ENCODE measurements at regions not wholly inside any gene's neighbourhood (a gene's known extent, or its start where the extent isn't known, plus 50 kb on each side); places are given as distances from the start of the nearest gene placed in this dataset.

GRCh38 chr20:19929012-19929360 is 88.2 kb upstream of the NAA20 start:
- Histone ChIP-seq H3K27ac (ENCODE audit: low read length) (no peak overlapping the region), H4K20me1 (ENCODE audit: insufficient read depth, low read length) (no peaks in the 10 kb centered on the region), H2AFZ (ENCODE audit: low read depth, low read length) (no peak overlapping the region)

GRCh38 chr20:19929481-19930145 is 87.5 kb upstream of the NAA20 start:
- TF ChIP-seq CTCF (IDR thresholded peaks at IDR 0.05; ENCODE audit: low read depth, low read length): no peak
- no peak for TF ChIP-seq EZH2phosphoT487 (IDR thresholded peaks at IDR 0.05; ENCODE audit: low read depth)
- H2AFZ ChIP-seq (ENCODE audit: low read depth, low read length): no peak overlapping the region
- peaks cover 4% of the 10 kb centered on the region; the same call in 1 of the 2 replicates for H3K9me3 ChIP-seq (ENCODE audit: insufficient read depth, low read length)
- H3K27ac ChIP-seq (ENCODE audit: low read length): no peak overlapping the region
- H3K36me3 ChIP-seq (replicated peaks; ENCODE audit: low read depth, low read length): no peaks in the 10 kb centered on the region
- no peaks in the 10 kb centered on the region for H4K20me1 ChIP-seq (ENCODE audit: insufficient read depth, low read length)
- H3K4me1 ChIP-seq (ENCODE audit: low read length): peaks cover 7% of the 10 kb centered on the region
- no peaks in the 10 kb centered on the region for H3K79me2 ChIP-seq (ENCODE audit: low read length)
- no peak overlapping the region for H3K4me3 ChIP-seq (ENCODE audit: low read length)
- H3K9ac ChIP-seq (ENCODE audit: low read length): no peak overlapping the region
- no peak overlapping the region for H3K4me2 ChIP-seq (ENCODE audit: low read length)
- no peaks in the 10 kb centered on the region for H3K27me3 ChIP-seq (ENCODE audit: low read depth, low read length)

More at GRCh38 chr20:19929012-19929360, 88.2 kb upstream of the NAA20 start:
- H3K9ac ChIP-seq (ENCODE audit: low read length): no peak overlapping the region
- TF ChIP-seq CTCF (IDR thresholded peaks at IDR 0.05; ENCODE audit: low read depth, low read length): no peak
- TF ChIP-seq EZH2phosphoT487 (IDR thresholded peaks at IDR 0.05; ENCODE audit: low read depth): no peak
- H3K4me2 ChIP-seq (ENCODE audit: low read length): no peak overlapping the region
- H3K79me2 ChIP-seq (ENCODE audit: low read length): no peaks in the 10 kb centered on the region
- H3K9me3 ChIP-seq (ENCODE audit: insufficient read depth, low read length): peaks cover 4% of the 10 kb centered on the region; the same call in 1 of the 2 replicates
- no peaks in the 10 kb centered on the region for H3K36me3 ChIP-seq (replicated peaks; ENCODE audit: low read depth, low read length)
- H3K27me3 ChIP-seq (ENCODE audit: low read depth, low read length): no peaks in the 10 kb centered on the region
- H3K4me1 ChIP-seq (ENCODE audit: low read length): peaks cover 1% of the 10 kb centered on the region
- H3K4me3 ChIP-seq (ENCODE audit: low read length): no peak overlapping the region

- Histone ChIP-seq H3K4me3 (ENCODE audit: low read length) (no peak overlapping the region), H3K4me2 (ENCODE audit: low read length) (no peak overlapping the region), H3K27ac (ENCODE audit: low read length) (no peak overlapping the region), H3K9ac (ENCODE audit: low read length) (no peak overlapping the region), H2AFZ (ENCODE audit: low read depth, low read length) (no peak overlapping the region), H4K20me1 (ENCODE audit: insufficient read depth, low read length) (no peaks in the 10 kb centered on the region), H3K27me3 (ENCODE audit: low read depth, low read length) (no peaks in the 10 kb centered on the region), H3K4me1 (ENCODE audit: low read length) (peaks cover 15% of the 10 kb centered on the region), H3K9me3 (ENCODE audit: insufficient read depth, low read length) (peaks cover 4% of the 10 kb centered on the region; the same call in 1 of the 2 replicates), H3K36me3 (replicated peaks; ENCODE audit: low read depth, low read length) (no peaks in the 10 kb centered on the region), H3K79me2 (ENCODE audit: low read length) (no peaks in the 10 kb centered on the region)
- TF ChIP-seq EZH2phosphoT487 (IDR thresholded peaks at IDR 0.05; ENCODE audit: low read depth) (no peak), CTCF (IDR thresholded peaks at IDR 0.05; ENCODE audit: low read depth, low read length) (no peak)
Observed at GRCh38 chr20:19930426-19930825, 86.7 kb upstream of the NAA20 start.

GRCh38 chr20:19932170-19932667 is 84.9 kb upstream of the NAA20 start:
- H3K4me2 ChIP-seq (ENCODE audit: low read length): no peak overlapping the region
- TF ChIP-seq CTCF (IDR thresholded peaks at IDR 0.05; ENCODE audit: low read depth, low read length) (no peak), EZH2phosphoT487 (IDR thresholded peaks at IDR 0.05; ENCODE audit: low read depth) (no peak)
- H3K36me3 ChIP-seq (replicated peaks; ENCODE audit: low read depth, low read length): no peaks in the 10 kb centered on the region
- H3K9me3 ChIP-seq (ENCODE audit: insufficient read depth, low read length): peaks cover 4% of the 10 kb centered on the region; the same call in 1 of the 2 replicates
- no peak overlapping the region for H2AFZ ChIP-seq (ENCODE audit: low read depth, low read length)
- no peak overlapping the region for H3K4me3 ChIP-seq (ENCODE audit: low read length)
- H3K4me1 ChIP-seq (ENCODE audit: low read length): peaks cover 33% of the 10 kb centered on the region
- H3K27me3 ChIP-seq (ENCODE audit: low read depth, low read length): no peaks in the 10 kb centered on the region
- no peaks in the 10 kb centered on the region for H3K79me2 ChIP-seq (ENCODE audit: low read length)
- H3K9ac ChIP-seq (ENCODE audit: low read length): no peak overlapping the region
- no peaks in the 10 kb centered on the region for H4K20me1 ChIP-seq (ENCODE audit: insufficient read depth, low read length)
- H3K27ac ChIP-seq (ENCODE audit: low read length): no peak overlapping the region
